ENCODE measurements at regions not wholly inside any gene's neighbourhood (a gene's known extent, or its start where the extent isn't known, plus 50 kb on each side); places are given as distances from the start of the nearest gene placed in this dataset.

- DNase-seq (ENCODE audit: low read depth, low spot score) = no peak
- TF ChIP-seq, protein P1, sequence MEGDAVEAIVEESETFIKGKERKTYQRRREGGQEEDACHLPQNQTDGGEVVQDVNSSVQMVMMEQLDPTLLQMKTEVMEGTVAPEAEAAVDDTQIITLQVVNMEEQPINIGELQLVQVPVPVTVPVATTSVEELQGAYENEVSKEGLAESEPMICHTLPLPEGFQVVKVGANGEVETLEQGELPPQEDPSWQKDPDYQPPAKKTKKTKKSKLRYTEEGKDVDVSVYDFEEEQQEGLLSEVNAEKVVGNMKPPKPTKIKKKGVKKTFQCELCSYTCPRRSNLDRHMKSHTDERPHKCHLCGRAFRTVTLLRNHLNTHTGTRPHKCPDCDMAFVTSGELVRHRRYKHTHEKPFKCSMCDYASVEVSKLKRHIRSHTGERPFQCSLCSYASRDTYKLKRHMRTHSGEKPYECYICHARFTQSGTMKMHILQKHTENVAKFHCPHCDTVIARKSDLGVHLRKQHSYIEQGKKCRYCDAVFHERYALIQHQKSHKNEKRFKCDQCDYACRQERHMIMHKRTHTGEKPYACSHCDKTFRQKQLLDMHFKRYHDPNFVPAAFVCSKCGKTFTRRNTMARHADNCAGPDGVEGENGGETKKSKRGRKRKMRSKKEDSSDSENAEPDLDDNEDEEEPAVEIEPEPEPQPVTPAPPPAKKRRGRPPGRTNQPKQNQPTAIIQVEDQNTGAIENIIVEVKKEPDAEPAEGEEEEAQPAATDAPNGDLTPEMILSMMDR (IDR thresholded peaks at IDR 0.05; ENCODE audit: low read depth, low read length) = no peak
- no peak overlapping the region for H3K4me3 ChIP-seq (ENCODE audit: low read depth, low read length)
- in situ Hi-C loops (cut with HindIII; ENCODE audit: low sequenced_read_pairs) = no loop called here
Measured at GRCh38 chr3:106083207-106083606, 214.4 kb upstream of the CBLB start.

- no peak for DNase-seq (ENCODE audit: low read depth, low spot score)
- H3K4me3 ChIP-seq (ENCODE audit: low read depth, low read length) = no peak overlapping the region
- in situ Hi-C loops (cut with HindIII; ENCODE audit: low sequenced_read_pairs) = no loop called here
- TF ChIP-seq, protein P1 (IDR thresholded peaks at IDR 0.05; ENCODE audit: low read depth, low read length) = no peak
Measured at GRCh38 chr3:106083854-106084253, 215.0 kb upstream of the CBLB start.

DNA sequence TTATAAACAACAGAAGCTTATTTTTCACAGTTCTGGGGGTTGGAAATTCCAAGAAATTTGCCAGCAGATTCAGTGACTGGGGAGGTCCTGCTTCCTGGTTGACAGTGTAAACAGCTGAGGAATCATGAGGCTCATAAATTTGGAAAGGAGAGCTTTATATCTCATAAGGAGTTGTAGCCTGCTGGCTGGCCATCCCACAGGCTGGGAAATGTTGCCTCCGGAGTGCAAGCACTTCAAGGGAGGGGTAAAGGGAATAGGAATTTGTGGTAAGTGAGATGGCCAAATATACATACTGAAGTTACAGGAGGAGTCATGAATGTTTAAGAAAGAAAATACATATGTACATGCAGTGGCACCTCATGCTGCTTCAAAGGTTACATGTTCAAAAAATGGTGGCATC is 217.2 kb upstream of the CBLB start:
- DNase-seq (ENCODE audit: low read depth, low spot score) = no peak
- in situ Hi-C loops (cut with HindIII; ENCODE audit: low sequenced_read_pairs) = no loop called here
- no peak overlapping the region for H3K4me3 ChIP-seq (ENCODE audit: low read depth, low read length)
- TF ChIP-seq, protein P1 (IDR thresholded peaks at IDR 0.05; ENCODE audit: low read depth, low read length) = no peak

GRCh38 chr3:106086636-106087035 is 217.8 kb upstream of the CBLB start:
- no peak for DNase-seq (ENCODE audit: low read depth, low spot score)
- no peak overlapping the region for H3K4me3 ChIP-seq (ENCODE audit: low read depth, low read length)
- in situ Hi-C loops (cut with HindIII; ENCODE audit: low sequenced_read_pairs) = no loop called here
- TF ChIP-seq, protein P1 (IDR thresholded peaks at IDR 0.05; ENCODE audit: low read depth, low read length) = no peak

GRCh38 chr3:106088304-106088703 is 219.5 kb upstream of the CBLB start:
- in situ Hi-C loops (cut with HindIII; ENCODE audit: low sequenced_read_pairs) = no loop called here
- DNase-seq (ENCODE audit: low read depth, low spot score) = peak; percentile 5

DNA sequence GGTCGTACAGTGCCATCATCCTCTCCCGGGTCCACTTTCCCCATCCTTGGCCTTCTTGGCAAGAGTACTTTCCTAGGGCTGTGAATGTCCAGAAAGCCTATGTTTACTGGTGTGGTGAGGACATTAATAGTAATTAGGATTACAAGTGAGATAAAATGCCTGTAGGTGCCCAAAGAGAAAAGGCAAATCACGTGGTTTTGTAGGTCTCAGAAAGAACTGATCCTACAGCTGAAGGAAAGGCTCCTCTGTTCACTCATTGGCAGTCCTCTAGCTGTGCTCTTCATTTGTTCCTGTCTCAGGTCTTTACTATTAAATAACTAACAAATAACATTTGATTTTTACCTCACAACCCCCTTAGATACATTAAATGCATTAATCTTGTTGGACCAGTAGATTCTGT is 220.1 kb upstream of the CBLB start:
- TF ChIP-seq, protein P1 (IDR thresholded peaks at IDR 0.05; ENCODE audit: low read depth, low read length) = no peak
- no peak for DNase-seq (ENCODE audit: low read depth, low spot score)
- in situ Hi-C loops (cut with HindIII; ENCODE audit: low sequenced_read_pairs) = no loop called here

More at GRCh38 chr3:106088304-106088703, 219.5 kb upstream of the CBLB start:
- no peak overlapping the region for H3K4me3 ChIP-seq (ENCODE audit: low read depth, low read length)
- TF ChIP-seq, protein P1 (IDR thresholded peaks at IDR 0.05; ENCODE audit: low read depth, low read length) = no peak

GRCh38 chr3:106089806-106090205 is 221.0 kb upstream of the CBLB start:
- in situ Hi-C loops (cut with HindIII; ENCODE audit: low sequenced_read_pairs) = no loop called here
- TF ChIP-seq, protein P1 (IDR thresholded peaks at IDR 0.05; ENCODE audit: low read depth, low read length) = no peak
- no peak overlapping the region for H3K4me3 ChIP-seq (ENCODE audit: low read depth, low read length)
- no peak for DNase-seq (ENCODE audit: low read depth, low spot score)

More for the DNA sequence above, 220.1 kb upstream of the CBLB start:
- H3K4me3 ChIP-seq (ENCODE audit: low read depth, low read length) = no peak overlapping the region
